GM12892 (cell line): ENCODE measurements at regions not wholly inside any gene's neighbourhood (a gene's known extent, or its start where the extent isn't known, plus 50 kb on each side); places are given as distances from the start of the nearest gene placed in this dataset.

Source experiments
- POLR2AphosphoS5 ChIP-seq: IDR thresholded peaks from 2 replicates; pipeline ENCODE4 v1.6.1; 2011; ENCODE audit warnings: low read depth, low read length, control low read depth
- TAF1 ChIP-seq: IDR thresholded peaks from 2 replicates; pipeline ENCODE4 v1.6.1; 2011; ENCODE audit warnings: low read depth, mild to moderate bottlenecking, control low read depth, low read length, borderline replicate concordance

DNA sequence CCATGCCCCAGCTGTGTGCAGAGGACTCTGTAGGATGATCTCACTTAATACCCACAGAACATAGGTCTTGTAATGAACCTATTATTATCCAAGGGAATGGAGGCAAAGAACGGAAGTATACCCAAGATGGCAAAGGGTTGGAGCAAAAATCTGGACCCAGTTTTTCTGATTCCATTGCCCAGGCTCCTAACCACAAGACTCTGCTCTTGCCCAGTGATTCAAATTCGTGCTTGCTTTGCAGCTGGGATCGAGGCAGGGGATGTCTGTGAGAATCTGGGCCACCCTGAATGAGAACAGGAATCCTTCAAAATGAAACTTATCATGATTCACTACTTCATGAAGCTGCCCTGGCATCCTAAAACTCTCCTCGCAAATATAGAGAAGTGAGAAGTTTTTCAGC is 97.5 kb upstream of the KCNJ6 start:
- TF ChIP-seq POLR2AphosphoS5 (no peak), TAF1 (no peak)
